A549 (cell line): ENCODE measurements at regions not wholly inside any gene's neighbourhood (a gene's known extent, or its start where the extent isn't known, plus 50 kb on each side); places are given as distances from the start of the nearest gene placed in this dataset.

ENCODE experiments used
- ATAC-seq, 2 experiments: fragments of 200-7000 bp in 1 of 2; fragments of >200 bp in 1 of 2; cut with Nextera tagmentation in 1 of 2; cut with Tn5 transposase in 1 of 2; 3 replicates each; pipeline versions ENCODE4 v1.8.0 to v1.9.1; 2018 to 2020; ENCODE audit warnings: mild to moderate bottlenecking in 1 of 2, moderate library complexity in 1 of 2
- CTCF ChIA-PET: fragments of 300-600 bp; sonication (Branson Sonifier 250); formaldehyde crosslinking; extraction: SDS; loops from one replicate; lab custom pipeline; 2021; ENCODE audit warnings: antibody characterized with exemption, inconsistent platforms; lab: Yijun Ruan, JAX
- POLR2A ChIA-PET: fragments of 350-600 bp; formaldehyde crosslinking; extraction: SDS; loops from one replicate; lab custom pipeline; 2021; ENCODE audit warnings: antibody characterized with exemption, inconsistent platforms; lab: Yijun Ruan, JAX
- DNase-seq, 2 experiments: peaks; one replicate each; pipeline versions ENCODE4 v3.0.0 to v3.0.0-alpha.2; 2011 to 2016; ENCODE audit warnings: low read depth in 1 of 2, low spot score in 1 of 2
- FAIRE-seq: peaks from 2 replicates; lab custom pipeline; 2011; peaks lifted over from hg19 to GRCh38; lab: Jason Lieb, UNC
- H3K27ac ChIP-seq, 2 experiments: fragments of >200 bp; sonication (Bioruptor Twin); formaldehyde crosslinking; 3 replicates each; pipeline ENCODE4 v1.5.1; 2016 to 2017
- H3K4me1 ChIP-seq: fragments of >200 bp; sonication (Bioruptor Twin); formaldehyde crosslinking; 3 replicates; pipeline ENCODE4 v1.6.1; 2016
- H3K4me2 ChIP-seq: fragments of >200 bp; sonication (Bioruptor Twin); formaldehyde crosslinking; 3 replicates; pipeline ENCODE4 v1.6.1; 2016
- H3K4me3 ChIP-seq: fragments of >200 bp; sonication (Bioruptor Twin); formaldehyde crosslinking; 3 replicates; pipeline ENCODE4 v1.5.1; 2016
- H3K9me3 ChIP-seq: fragments of >200 bp; sonication (Bioruptor Twin); formaldehyde crosslinking; 3 replicates; pipeline ENCODE4 v1.6.1; 2016
- BHLHE40 ChIP-seq: IDR thresholded peaks from 2 replicates; pipeline ENCODE4 v1.6.1; 2012; ENCODE audit warnings: low read depth, low read length, inconsistent platforms
- CEBPB ChIP-seq, 2 experiments: fragments of >200 bp in 1 of 2; sonication (Bioruptor Twin) in 1 of 2; formaldehyde crosslinking in 1 of 2; IDR thresholded peaks; 2 replicates each; pipeline ENCODE4 v1.6.1; 2012 to 2016
- EHF ChIP-seq: fragments of 250-450 bp; sonication (Bioruptor Pico); IDR thresholded peaks from 2 replicates; pipeline ENCODE4 v1.5.0; 2020; ENCODE audit warnings: mild to moderate bottlenecking
- EHMT2 ChIP-seq: fragments of 200-600 bp; sonication (generic); IDR thresholded peaks from 2 replicates; pipeline ENCODE4 v1.6.1; 2016; ENCODE audit warnings: antibody characterized with exemption, low read depth, mild to moderate bottlenecking, moderate library complexity
- FOSL2 ChIP-seq, 2 experiments: fragments of 450-650 bp in 1 of 2; fragments of >200 bp in 1 of 2; sonication (Bioruptor Twin) in 1 of 2; formaldehyde crosslinking; IDR thresholded peaks; 2 replicates each; pipeline versions ENCODE4 v1.5.0 to v1.6.1; 2016 to 2020; ENCODE audit warnings: mild to moderate bottlenecking in 1 of 2, moderate library complexity in 1 of 2
- GATA3 ChIP-seq: IDR thresholded peaks from 2 replicates; pipeline ENCODE4 v1.6.1; 2012; ENCODE audit warnings: borderline replicate concordance
- HOXA7 ChIP-seq: fragments of 250-450 bp; sonication (Bioruptor Pico); IDR thresholded peaks from 2 replicates; pipeline ENCODE4 v1.5.0; 2020; ENCODE audit warnings: mild to moderate bottlenecking, moderate library complexity
- HOXB13 ChIP-seq: fragments of 250-450 bp; sonication (Bioruptor Pico); IDR thresholded peaks from 2 replicates; pipeline ENCODE4 v1.5.0; 2020; ENCODE audit warnings: low read depth, mild to moderate bottlenecking, moderate library complexity
- JUN ChIP-seq, 2 experiments: fragments of >200 bp; sonication (Bioruptor Twin); formaldehyde crosslinking; IDR thresholded peaks; 2 replicates in 1 of 2; 3 replicates in 1 of 2; pipeline ENCODE4 v1.6.1; 2016 to 2017
- MAZ ChIP-seq: fragments of 150-350 bp; IDR thresholded peaks from 2 replicates; pipeline ENCODE4 v1.6.1; 2014; ENCODE audit warnings: antibody characterized with exemption, low read depth, low read length, borderline replicate concordance
- POLR2AphosphoS2 ChIP-seq: conservative IDR thresholded peaks from 2 replicates; pipeline ENCODE4 v1.6.1; 2012; ENCODE audit warnings: low read length, improper control_type of control experiment, inconsistent platforms
- RAD21 ChIP-seq, 2 experiments: fragments of >200 bp in 1 of 2; sonication (Bioruptor Twin) in 1 of 2; formaldehyde crosslinking in 1 of 2; IDR thresholded peaks in 1 of 2; conservative IDR thresholded peaks in 1 of 2; 2 replicates in 1 of 2; 3 replicates in 1 of 2; pipeline ENCODE4 v1.6.1; 2012 to 2018; ENCODE audit warnings: inconsistent platforms in 1 of 2
- RARB ChIP-seq: fragments of 250-450 bp; sonication (Bioruptor Pico); IDR thresholded peaks from 2 replicates; pipeline ENCODE4 v1.8.0; 2021; ENCODE audit warnings: mild to moderate bottlenecking, moderate library complexity
- RCOR1 ChIP-seq: fragments of 150-350 bp; IDR thresholded peaks from 2 replicates; pipeline ENCODE4 v1.6.1; 2014; ENCODE audit warnings: antibody characterized with exemption, low read length, low read depth
- RFX5 ChIP-seq: fragments of 450-650 bp; IDR thresholded peaks from 2 replicates; pipeline ENCODE4 v1.7.1; 2014; ENCODE audit warnings: antibody characterized with exemption, mild to moderate bottlenecking, moderate library complexity
- TFCP2L1 ChIP-seq: fragments of 250-450 bp; sonication (Bioruptor Pico); IDR thresholded peaks from 2 replicates; pipeline ENCODE4 v1.5.0; 2021; ENCODE audit warnings: mild to moderate bottlenecking
- TP53 ChIP-seq: fragments of 250-450 bp; sonication (Bioruptor Pico); IDR thresholded peaks from 2 replicates; pipeline ENCODE4 v1.5.0; 2021; ENCODE audit warnings: mild to moderate bottlenecking, moderate library complexity
- WGBS: methylation state at CpG from one replicate; pipeline ENCODE4 v1.1.6; 2017; ENCODE audit errors: missing lambda C conversion rate; 5-methylcytosine and 5-hydroxymethylcytosine counted together
- TF ChIP-seq, protein P1 (sequence below): fragments of >200 bp; sonication (Bioruptor Twin); formaldehyde crosslinking; IDR thresholded peaks from 3 replicates; pipeline ENCODE4 v1.5.1; 2016
- TF ChIP-seq, protein P2 (sequence below): fragments of >200 bp; sonication (Bioruptor Twin); formaldehyde crosslinking; IDR thresholded peaks from 3 replicates; pipeline ENCODE4 v1.6.1; 2016
- TF ChIP-seq, protein P3 (sequence below): fragments of >200 bp; sonication (Bioruptor Twin); formaldehyde crosslinking; IDR thresholded peaks from 2 replicates; pipeline ENCODE4 v1.6.1; 2016
- TF ChIP-seq, protein P4 (sequence below): IDR thresholded peaks from 2 replicates; pipeline ENCODE4 v1.6.1; 2012
- TF ChIP-seq, protein P5 (sequence below): fragments of 200-600 bp; sonication (generic); IDR thresholded peaks from 2 replicates; pipeline ENCODE4 v1.6.1; 2016; ENCODE audit warnings: antibody characterized with exemption, mild to moderate bottlenecking, moderate library complexity

DNA sequence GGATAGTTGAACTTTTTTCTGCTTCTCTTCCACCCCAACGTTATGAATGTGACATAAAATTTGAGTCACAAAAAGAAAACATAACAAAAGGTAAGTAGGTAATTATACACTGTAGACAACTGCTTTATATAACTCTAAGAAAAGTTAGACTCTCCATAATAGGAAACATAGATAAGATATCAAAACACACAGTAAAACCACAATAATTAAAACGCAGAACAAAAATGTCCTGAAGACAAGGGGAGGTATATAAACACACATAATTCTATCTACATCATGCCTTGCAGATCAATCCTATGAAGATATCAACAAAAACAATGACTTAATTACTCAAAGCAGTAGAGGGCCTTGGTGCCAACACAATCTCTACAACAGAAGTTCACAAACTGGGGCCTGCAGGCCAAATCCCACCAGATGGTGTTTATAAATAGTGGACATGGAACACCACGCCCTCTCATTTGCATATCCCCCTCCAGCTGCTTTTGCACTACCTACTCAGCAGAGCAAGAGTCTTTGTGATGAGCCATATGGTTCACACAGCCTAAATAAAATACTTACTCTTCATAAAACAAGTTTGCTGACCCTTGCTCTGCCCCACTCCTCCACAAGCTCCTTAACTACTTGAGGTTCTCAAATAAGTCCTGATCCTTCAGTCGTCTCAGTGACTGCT lies 254.7 kb downstream of the KLF12 start (continued):
- TF ChIP-seq, protein P1, sequence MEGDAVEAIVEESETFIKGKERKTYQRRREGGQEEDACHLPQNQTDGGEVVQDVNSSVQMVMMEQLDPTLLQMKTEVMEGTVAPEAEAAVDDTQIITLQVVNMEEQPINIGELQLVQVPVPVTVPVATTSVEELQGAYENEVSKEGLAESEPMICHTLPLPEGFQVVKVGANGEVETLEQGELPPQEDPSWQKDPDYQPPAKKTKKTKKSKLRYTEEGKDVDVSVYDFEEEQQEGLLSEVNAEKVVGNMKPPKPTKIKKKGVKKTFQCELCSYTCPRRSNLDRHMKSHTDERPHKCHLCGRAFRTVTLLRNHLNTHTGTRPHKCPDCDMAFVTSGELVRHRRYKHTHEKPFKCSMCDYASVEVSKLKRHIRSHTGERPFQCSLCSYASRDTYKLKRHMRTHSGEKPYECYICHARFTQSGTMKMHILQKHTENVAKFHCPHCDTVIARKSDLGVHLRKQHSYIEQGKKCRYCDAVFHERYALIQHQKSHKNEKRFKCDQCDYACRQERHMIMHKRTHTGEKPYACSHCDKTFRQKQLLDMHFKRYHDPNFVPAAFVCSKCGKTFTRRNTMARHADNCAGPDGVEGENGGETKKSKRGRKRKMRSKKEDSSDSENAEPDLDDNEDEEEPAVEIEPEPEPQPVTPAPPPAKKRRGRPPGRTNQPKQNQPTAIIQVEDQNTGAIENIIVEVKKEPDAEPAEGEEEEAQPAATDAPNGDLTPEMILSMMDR = no peak
- no peak for TF ChIP-seq CEBPB (IDR thresholded peaks at IDR 0.05)
- no peak for TF ChIP-seq TP53 (CRISPR knock-in tag)

DNA sequence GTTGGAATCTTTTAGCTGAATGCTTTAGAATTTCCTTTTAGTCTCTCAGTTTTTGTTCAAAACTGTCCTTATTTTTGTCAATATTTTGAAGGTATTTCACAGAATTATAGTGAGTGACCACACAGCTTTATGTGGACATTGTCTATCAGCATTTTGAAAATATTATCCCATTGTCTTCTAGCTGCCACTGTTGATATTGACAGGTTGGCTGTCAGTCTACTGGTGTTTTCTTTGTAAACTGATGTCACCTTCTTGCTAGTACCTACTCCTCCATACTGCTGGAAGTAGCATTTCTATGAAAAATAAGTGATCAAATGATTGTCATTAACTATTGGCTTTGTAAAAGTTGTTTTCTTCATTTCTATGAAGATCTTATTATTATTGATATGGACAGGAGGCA lies 256.8 kb downstream of the KLF12 start:
- POLR2A ChIA-PET = no interaction called here
- Histone ChIP-seq H3K9me3 (0 out of 3 replicates have a peak, but pooled peaks cover 3% of the 10 kb centered on the region), H3K4me2 (no peak overlapping the region), H3K4me1 (no peaks in the 10 kb centered on the region), H3K27ac (no peak overlapping the region), H3K4me3 (no peak overlapping the region)
- CTCF ChIA-PET = no interaction called here
- no peak for ATAC-seq
- no peak for DNase-seq
- no peak for FAIRE-seq
- TF ChIP-seq EHMT2 = no peak
- no peak for TF ChIP-seq POLR2AphosphoS2
- no peak for TF ChIP-seq BHLHE40
- TF ChIP-seq, protein P1 = no peak
- no peak for TF ChIP-seq GATA3
- no peak for TF ChIP-seq RFX5
- TF ChIP-seq, protein P2, sequence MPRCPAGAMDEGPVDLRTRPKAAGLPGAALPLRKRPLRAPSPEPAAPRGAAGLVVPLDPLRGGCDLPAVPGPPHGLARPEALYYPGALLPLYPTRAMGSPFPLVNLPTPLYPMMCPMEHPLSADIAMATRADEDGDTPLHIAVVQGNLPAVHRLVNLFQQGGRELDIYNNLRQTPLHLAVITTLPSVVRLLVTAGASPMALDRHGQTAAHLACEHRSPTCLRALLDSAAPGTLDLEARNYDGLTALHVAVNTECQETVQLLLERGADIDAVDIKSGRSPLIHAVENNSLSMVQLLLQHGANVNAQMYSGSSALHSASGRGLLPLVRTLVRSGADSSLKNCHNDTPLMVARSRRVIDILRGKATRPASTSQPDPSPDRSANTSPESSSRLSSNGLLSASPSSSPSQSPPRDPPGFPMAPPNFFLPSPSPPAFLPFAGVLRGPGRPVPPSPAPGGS = no peak
- TF ChIP-seq TFCP2L1 (CRISPR knock-in tag) = no peak
- TF ChIP-seq, protein P3, sequence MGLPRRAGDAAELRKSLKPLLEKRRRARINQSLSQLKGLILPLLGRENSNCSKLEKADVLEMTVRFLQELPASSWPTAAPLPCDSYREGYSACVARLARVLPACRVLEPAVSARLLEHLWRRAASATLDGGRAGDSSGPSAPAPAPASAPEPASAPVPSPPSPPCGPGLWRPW = no peak
- TF ChIP-seq HOXB13 = no peak

DNA sequence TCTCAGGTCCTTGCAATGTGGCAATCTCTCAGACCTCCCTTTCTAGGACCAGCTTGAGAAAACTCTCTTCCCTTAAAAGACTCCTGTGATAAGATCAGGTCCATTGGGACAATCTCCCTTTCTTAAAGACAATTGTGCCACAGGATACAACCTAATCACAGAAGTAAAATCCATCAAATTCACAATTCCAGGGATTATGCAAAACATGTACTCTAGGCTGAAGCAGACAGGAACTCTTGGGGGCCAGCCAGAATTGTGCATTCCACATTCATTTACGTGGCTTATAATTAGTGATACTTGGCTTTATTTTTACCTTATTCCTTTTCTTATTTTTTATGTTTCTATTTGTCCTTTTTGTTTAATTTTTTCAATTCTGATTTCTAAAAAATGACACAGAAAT lies 257.9 kb downstream of the KLF12 start:
- WGBS = 74% methylated on average over 1 of the region's 1 CpG
- CTCF ChIA-PET = interaction anchor here (0.7 kb wide), 2 partner anchors 187 to 445 kb away, joined by 5 read pairs; no protein-coding TSS in a partner anchor
- POLR2A ChIA-PET = no interaction called here
- no peak for DNase-seq
- Histone ChIP-seq H3K4me2 (no peak overlapping the region), H3K4me1 (no peaks in the 10 kb centered on the region), H3K27ac (no peak overlapping the region), H3K9me3 (0 out of 3 replicates have a peak, but pooled peaks cover 3% of the 10 kb centered on the region), H3K4me3 (no peak overlapping the region)
- FAIRE-seq = no peak
- no peak for ATAC-seq
- TF ChIP-seq, protein P4, sequence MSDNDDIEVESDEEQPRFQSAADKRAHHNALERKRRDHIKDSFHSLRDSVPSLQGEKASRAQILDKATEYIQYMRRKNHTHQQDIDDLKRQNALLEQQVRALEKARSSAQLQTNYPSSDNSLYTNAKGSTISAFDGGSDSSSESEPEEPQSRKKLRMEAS = no peak
- TF ChIP-seq FOSL2 (IDR thresholded peaks at IDR 0.05) (no peak), FOSL2 (CRISPR knock-in tag; IDR thresholded peaks at IDR 0.05) (no peak), EHF (CRISPR knock-in tag) (no peak), MAZ (no peak), RCOR1 (no peak), JUN (IDR thresholded peaks at IDR 0.05) (no peak), RARB (CRISPR knock-in tag) (no peak), HOXA7 (CRISPR knock-in tag) (no peak), RAD21 (conservative IDR thresholded peaks at IDR 0.05 in 1 of 2, IDR thresholded peaks at IDR 0.05 in 1 of 2) (no peak)
- TF ChIP-seq, protein P5, sequence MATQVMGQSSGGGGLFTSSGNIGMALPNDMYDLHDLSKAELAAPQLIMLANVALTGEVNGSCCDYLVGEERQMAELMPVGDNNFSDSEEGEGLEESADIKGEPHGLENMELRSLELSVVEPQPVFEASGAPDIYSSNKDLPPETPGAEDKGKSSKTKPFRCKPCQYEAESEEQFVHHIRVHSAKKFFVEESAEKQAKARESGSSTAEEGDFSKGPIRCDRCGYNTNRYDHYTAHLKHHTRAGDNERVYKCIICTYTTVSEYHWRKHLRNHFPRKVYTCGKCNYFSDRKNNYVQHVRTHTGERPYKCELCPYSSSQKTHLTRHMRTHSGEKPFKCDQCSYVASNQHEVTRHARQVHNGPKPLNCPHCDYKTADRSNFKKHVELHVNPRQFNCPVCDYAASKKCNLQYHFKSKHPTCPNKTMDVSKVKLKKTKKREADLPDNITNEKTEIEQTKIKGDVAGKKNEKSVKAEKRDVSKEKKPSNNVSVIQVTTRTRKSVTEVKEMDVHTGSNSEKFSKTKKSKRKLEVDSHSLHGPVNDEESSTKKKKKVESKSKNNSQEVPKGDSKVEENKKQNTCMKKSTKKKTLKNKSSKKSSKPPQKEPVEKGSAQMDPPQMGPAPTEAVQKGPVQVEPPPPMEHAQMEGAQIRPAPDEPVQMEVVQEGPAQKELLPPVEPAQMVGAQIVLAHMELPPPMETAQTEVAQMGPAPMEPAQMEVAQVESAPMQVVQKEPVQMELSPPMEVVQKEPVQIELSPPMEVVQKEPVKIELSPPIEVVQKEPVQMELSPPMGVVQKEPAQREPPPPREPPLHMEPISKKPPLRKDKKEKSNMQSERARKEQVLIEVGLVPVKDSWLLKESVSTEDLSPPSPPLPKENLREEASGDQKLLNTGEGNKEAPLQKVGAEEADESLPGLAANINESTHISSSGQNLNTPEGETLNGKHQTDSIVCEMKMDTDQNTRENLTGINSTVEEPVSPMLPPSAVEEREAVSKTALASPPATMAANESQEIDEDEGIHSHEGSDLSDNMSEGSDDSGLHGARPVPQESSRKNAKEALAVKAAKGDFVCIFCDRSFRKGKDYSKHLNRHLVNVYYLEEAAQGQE = no peak
